Left lobe of liver (tissue), 2 donors: ENCODE measurements at regions not wholly inside any gene's neighbourhood (a gene's known extent, or its start where the extent isn't known, plus 50 kb on each side); places are given as distances from the start of the nearest gene placed in this dataset.

Experiments used
- ATAC-seq: fragments of 200-7000 bp; cut with Tn5 transposase; one replicate; pipeline ENCODE4 v1.9.1; 2020; ENCODE audit warnings: mild to moderate bottlenecking, moderate library complexity
- DNase-seq: peaks from one replicate; pipeline ENCODE4 v3.0.0-alpha.2; 2020; ENCODE audit warnings: low spot score
- donor health status: DM: no; HTN: no; CAD: no; lungs with moderate emphysema.
- donor health status: DM: no; HTN: yes; CAD: no.

- no peak for DNase-seq
- ATAC-seq, result no peak
Observed at GRCh38 chr6:23195487-23195886, 626.1 kb downstream of the HDGFL1 start.

- no peak for ATAC-seq
- no peak for DNase-seq
Observed at GRCh38 chr6:23199541-23199940, 630.2 kb downstream of the HDGFL1 start.

- DNase-seq (no peak), ATAC-seq (no peak)
Observed at GRCh38 chr6:23200946-23201345, 631.6 kb downstream of the HDGFL1 start.

- DNase-seq (no peak), ATAC-seq (no peak)
Observed at GRCh38 chr6:23202207-23202606, 632.8 kb downstream of the HDGFL1 start.

- no peak for DNase-seq
- no peak for ATAC-seq
Observed at GRCh38 chr6:23212398-23212797, 643.0 kb downstream of the HDGFL1 start.

GRCh38 chr6:23213193-23213592 is 643.8 kb downstream of the HDGFL1 start:
- no peak for DNase-seq
- no peak for ATAC-seq

- DNase-seq, result no peak
- no peak for ATAC-seq
Observed at GRCh38 chr6:23213651-23214050, 644.3 kb downstream of the HDGFL1 start.

- DNase-seq (no peak), ATAC-seq (no peak)
Observed at GRCh38 chr6:23218751-23219150, 649.4 kb downstream of the HDGFL1 start.

GRCh38 chr6:23222724-23223123 is 653.4 kb downstream of the HDGFL1 start:
- DNase-seq (no peak), ATAC-seq (no peak)

GRCh38 chr6:23224540-23224939 is 655.2 kb downstream of the HDGFL1 start:
- no peak for ATAC-seq

GRCh38 chr6:23228439-23229024 is 659.2 kb downstream of the HDGFL1 start:
- no peak for ATAC-seq
- no peak for DNase-seq

More at GRCh38 chr6:23224540-23224939, 655.2 kb downstream of the HDGFL1 start:
- DNase-seq, result no peak

GRCh38 chr6:23243854-23244253 is 674.5 kb downstream of the HDGFL1 start:
- ATAC-seq, result no peak
- DNase-seq, result no peak

- DNase-seq, result no peak
- no peak for ATAC-seq
Observed at GRCh38 chr6:23244300-23244699, 674.9 kb downstream of the HDGFL1 start.

GRCh38 chr6:23245572-23245971 is 676.2 kb downstream of the HDGFL1 start:
- no peak for DNase-seq
- no peak for ATAC-seq

- no peak for DNase-seq
- no peak for ATAC-seq
Observed at GRCh38 chr6:23246896-23247295, 677.5 kb downstream of the HDGFL1 start.

GRCh38 chr6:23250556-23250955 is 681.2 kb downstream of the HDGFL1 start:
- DNase-seq, result no peak
- ATAC-seq, result no peak

GRCh38 chr6:23262864-23263263 is 693.5 kb downstream of the HDGFL1 start:
- no peak for DNase-seq
- ATAC-seq, result no peak

- DNase-seq (no peak), ATAC-seq (peak; percentile 56)
Observed at GRCh38 chr6:23265270-23265669, 695.9 kb downstream of the HDGFL1 start.

GRCh38 chr6:23266536-23266935 is 697.2 kb downstream of the HDGFL1 start:
- DNase-seq, result no peak
- ATAC-seq, result no peak

- DNase-seq (no peak), ATAC-seq (no peak)
Observed at GRCh38 chr6:23267651-23268050, 698.3 kb downstream of the HDGFL1 start.

GRCh38 chr6:23268348-23268747 is 699.0 kb downstream of the HDGFL1 start:
- no peak for DNase-seq
- ATAC-seq, result no peak

GRCh38 chr6:23269436-23269835 is 700.1 kb downstream of the HDGFL1 start:
- DNase-seq, result no peak
- ATAC-seq, result peak; percentile 84

- no peak for DNase-seq
- no peak for ATAC-seq
Observed at GRCh38 chr6:23272536-23272935, 703.2 kb downstream of the HDGFL1 start.
